ENCODE measurements at regions not wholly inside any gene's neighbourhood (a gene's known extent, or its start where the extent isn't known, plus 50 kb on each side); places are given as distances from the start of the nearest gene placed in this dataset.

DNA sequence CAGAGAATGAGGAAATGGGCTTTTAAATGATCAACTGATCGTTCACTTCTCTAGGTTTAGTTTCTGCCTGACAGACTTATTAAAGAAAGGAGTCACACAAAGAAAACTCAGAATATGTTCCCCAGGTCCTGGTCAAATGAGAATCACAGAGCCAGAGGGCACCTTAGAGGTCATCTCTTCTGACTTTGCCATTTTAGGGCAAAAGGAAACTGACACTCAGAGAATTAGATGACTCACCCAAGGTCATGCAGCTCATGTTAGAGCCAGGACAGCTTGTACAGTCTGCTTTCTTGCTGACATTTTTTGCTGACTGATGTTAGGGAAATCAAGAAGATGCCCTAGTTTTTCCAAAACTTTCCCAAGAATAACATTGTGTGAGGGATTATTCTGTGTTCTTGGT is 312.7 kb upstream of the SP8 start:
- H3K4me2 ChIP-seq (ENCODE audit: insufficient read depth, low read length, poor library complexity, severe bottlenecking), result no peak overlapping the region
- H3K4me3 ChIP-seq (ENCODE audit: low read length in 2 of 2), result no peak overlapping the region
- H2AK5ac ChIP-seq (ENCODE audit: low read depth, low read length), result no peak overlapping the region
- no peak overlapping the region for H3K23ac ChIP-seq (ENCODE audit: low read depth, low read length, poor library complexity)
- no peaks in the 10 kb centered on the region for H3K27me3 ChIP-seq (ENCODE audit: control insufficient read depth in 3 of 3, insufficient read depth in 3 of 3, low read depth in 1 of 3, low read length in 3 of 3)
- no peak overlapping the region for H3K18ac ChIP-seq (ENCODE audit: low read length)
- H3K9ac ChIP-seq (ENCODE audit: low read depth, low read length, poor library complexity), result no peak overlapping the region
- no peak overlapping the region for H2BK120ac ChIP-seq (ENCODE audit: low read depth, low read length)
- no peak overlapping the region for H3K14ac ChIP-seq (ENCODE audit: low read length)
- no CpG with 5 or more reads among the region's 1 CpG for WGBS, 2 donors (ENCODE audit: extremely low coverage in 2 of 2, insufficient read length in 2 of 2, insufficient replicate concordance in 1 of 2)
- H3K9me3 ChIP-seq (replicated peaks in 1 of 2; ENCODE audit: control insufficient read depth in 2 of 2, insufficient read depth in 1 of 2, low read depth in 1 of 2, low read length in 2 of 2), result no peaks in the 10 kb centered on the region
- no peaks in the 10 kb centered on the region for H3K36me3 ChIP-seq (replicated peaks in 1 of 2; ENCODE audit: control insufficient read depth in 2 of 2, insufficient read depth in 2 of 2, low read length in 2 of 2)
- H2BK12ac ChIP-seq (ENCODE audit: low read length), result no peak overlapping the region
- H3K79me1 ChIP-seq (ENCODE audit: low read depth, low read length), result no peaks in the 10 kb centered on the region
- DNase-seq (ENCODE audit: low spot score), result no peak
- no peak overlapping the region for H3K4ac ChIP-seq (ENCODE audit: low read length)
- no peak overlapping the region for H2BK15ac ChIP-seq (ENCODE audit: low read length)
- no peak overlapping the region for H4K8ac ChIP-seq (ENCODE audit: low read depth, low read length)
- no peak overlapping the region for H4K91ac ChIP-seq (ENCODE audit: low read depth, low read length, poor library complexity)
- no peak overlapping the region for H2AFZ ChIP-seq (ENCODE audit: low read length)
- peaks cover 0 to 1% of the 10 kb centered on the region in 2 donors for H3K4me1 ChIP-seq (ENCODE audit: control insufficient read depth in 2 of 2, insufficient read depth in 1 of 2, low read depth in 1 of 2, low read length in 2 of 2)
- H3K27ac ChIP-seq (replicated peaks; ENCODE audit: low read length), result no peak overlapping the region
- no peak overlapping the region for H2BK5ac ChIP-seq (ENCODE audit: low read length)

DNA sequence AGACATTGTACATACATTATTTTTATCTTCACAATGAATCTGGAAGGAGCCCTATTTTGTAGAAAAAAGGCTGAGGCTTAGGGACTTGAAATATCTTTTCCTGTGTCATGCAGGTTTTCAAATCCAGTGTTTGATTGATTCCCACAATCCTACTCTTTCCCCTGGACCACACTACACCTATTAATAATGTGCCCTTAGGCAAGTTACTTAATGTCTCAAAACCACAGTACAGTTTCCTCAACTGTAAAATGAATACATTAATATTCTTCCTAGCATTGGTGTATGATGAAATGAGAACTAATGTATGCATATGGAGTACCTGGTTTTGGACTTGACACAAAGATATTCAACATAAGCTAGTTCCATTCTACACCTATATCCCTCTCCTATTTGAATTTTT is 313.3 kb upstream of the SP8 start:
- H2BK12ac ChIP-seq (ENCODE audit: low read length), result no peak overlapping the region
- no peak overlapping the region for H2BK120ac ChIP-seq (ENCODE audit: low read depth, low read length)
- no peak overlapping the region for H3K4me3 ChIP-seq (ENCODE audit: low read length in 2 of 2)
- no peak overlapping the region for H3K9ac ChIP-seq (ENCODE audit: low read depth, low read length, poor library complexity)
- no peak overlapping the region for H2AFZ ChIP-seq (ENCODE audit: low read length)
- no peaks in the 10 kb centered on the region for H3K36me3 ChIP-seq (replicated peaks in 1 of 2; ENCODE audit: control insufficient read depth in 2 of 2, insufficient read depth in 2 of 2, low read length in 2 of 2)
- no peak overlapping the region for H3K4me2 ChIP-seq (ENCODE audit: insufficient read depth, low read length, poor library complexity, severe bottlenecking)
- H4K8ac ChIP-seq (ENCODE audit: low read depth, low read length), result no peak overlapping the region
- no peak overlapping the region for H2BK15ac ChIP-seq (ENCODE audit: low read length)
- no peak overlapping the region for H2BK5ac ChIP-seq (ENCODE audit: low read length)
- no peak overlapping the region for H3K14ac ChIP-seq (ENCODE audit: low read length)
- no peak overlapping the region for H2AK5ac ChIP-seq (ENCODE audit: low read depth, low read length)
- no peak overlapping the region for H3K27ac ChIP-seq (replicated peaks; ENCODE audit: low read length)
- no peaks in the 10 kb centered on the region for H3K9me3 ChIP-seq (replicated peaks in 1 of 2; ENCODE audit: control insufficient read depth in 2 of 2, insufficient read depth in 1 of 2, low read depth in 1 of 2, low read length in 2 of 2)
- H3K79me1 ChIP-seq (ENCODE audit: low read depth, low read length), result no peaks in the 10 kb centered on the region
- H3K18ac ChIP-seq (ENCODE audit: low read length), result no peak overlapping the region
- no peaks in the 10 kb centered on the region for H3K27me3 ChIP-seq (ENCODE audit: control insufficient read depth in 3 of 3, insufficient read depth in 3 of 3, low read depth in 1 of 3, low read length in 3 of 3)
- H3K23ac ChIP-seq (ENCODE audit: low read depth, low read length, poor library complexity), result no peak overlapping the region
- DNase-seq (ENCODE audit: low spot score), result no peak
- H3K4ac ChIP-seq (ENCODE audit: low read length), result no peak overlapping the region
- H3K4me1 ChIP-seq (ENCODE audit: control insufficient read depth in 2 of 2, insufficient read depth in 1 of 2, low read depth in 1 of 2, low read length in 2 of 2), result no peaks in the 10 kb centered on the region
- H4K91ac ChIP-seq (ENCODE audit: low read depth, low read length, poor library complexity), result no peak overlapping the region

DNA sequence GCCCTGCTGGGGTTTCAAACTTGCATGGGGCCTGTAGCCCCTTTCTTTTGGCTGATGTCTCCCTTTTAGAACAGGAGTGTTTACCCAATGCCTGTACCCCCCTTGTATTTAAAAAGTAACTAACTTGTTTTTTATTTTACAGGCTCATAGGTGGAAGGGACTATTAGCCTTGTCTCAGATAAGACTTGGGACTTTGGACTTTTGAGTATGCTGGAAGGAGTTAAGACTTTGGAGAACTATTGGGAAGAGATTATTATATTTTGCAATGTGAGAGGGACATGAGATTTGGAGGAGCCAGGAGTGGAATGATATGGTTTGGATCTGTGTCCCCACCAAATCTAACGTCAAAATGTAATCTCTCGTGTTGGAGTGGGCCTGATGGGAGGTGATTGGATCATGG is 314.9 kb upstream of the SP8 start:
- Histone ChIP-seq H3K23ac (ENCODE audit: low read depth, low read length, poor library complexity) (no peak overlapping the region), H3K79me1 (ENCODE audit: low read depth, low read length) (no peaks in the 10 kb centered on the region), H3K36me3 (replicated peaks in 1 of 2; ENCODE audit: control insufficient read depth in 2 of 2, insufficient read depth in 2 of 2, low read length in 2 of 2) (no peaks in the 10 kb centered on the region), H3K14ac (ENCODE audit: low read length) (no peak overlapping the region), H4K8ac (ENCODE audit: low read depth, low read length) (no peak overlapping the region), H2AK5ac (ENCODE audit: low read depth, low read length) (no peak overlapping the region), H2BK5ac (ENCODE audit: low read length) (no peak overlapping the region), H3K18ac (ENCODE audit: low read length) (no peak overlapping the region), H3K9me3 (replicated peaks in 1 of 2; ENCODE audit: control insufficient read depth in 2 of 2, insufficient read depth in 1 of 2, low read depth in 1 of 2, low read length in 2 of 2) (no peaks in the 10 kb centered on the region), H3K4me2 (ENCODE audit: insufficient read depth, low read length, poor library complexity, severe bottlenecking) (no peak overlapping the region), H2BK120ac (ENCODE audit: low read depth, low read length) (no peak overlapping the region), H2AFZ (ENCODE audit: low read length) (no peak overlapping the region), H3K4me1 (ENCODE audit: control insufficient read depth in 2 of 2, insufficient read depth in 1 of 2, low read depth in 1 of 2, low read length in 2 of 2) (no peaks in the 10 kb centered on the region), H3K27me3 (ENCODE audit: control insufficient read depth in 3 of 3, insufficient read depth in 3 of 3, low read depth in 1 of 3, low read length in 3 of 3) (no peaks in the 10 kb centered on the region), H3K9ac (ENCODE audit: low read depth, low read length, poor library complexity) (no peak overlapping the region), H3K4ac (ENCODE audit: low read length) (no peak overlapping the region), H2BK15ac (ENCODE audit: low read length) (no peak overlapping the region), H3K27ac (replicated peaks; ENCODE audit: low read length) (no peak overlapping the region), H3K4me3 (ENCODE audit: low read length in 2 of 2) (no peak overlapping the region), H2BK12ac (ENCODE audit: low read length) (no peak overlapping the region), H4K91ac (ENCODE audit: low read depth, low read length, poor library complexity) (no peak overlapping the region)
- WGBS, 2 donors (ENCODE audit: extremely low coverage in 2 of 2, insufficient read length in 2 of 2, insufficient replicate concordance in 1 of 2), result no CpG with 5 or more reads among the region's 2 CpGs
- no peak for DNase-seq (ENCODE audit: low spot score)

DNA sequence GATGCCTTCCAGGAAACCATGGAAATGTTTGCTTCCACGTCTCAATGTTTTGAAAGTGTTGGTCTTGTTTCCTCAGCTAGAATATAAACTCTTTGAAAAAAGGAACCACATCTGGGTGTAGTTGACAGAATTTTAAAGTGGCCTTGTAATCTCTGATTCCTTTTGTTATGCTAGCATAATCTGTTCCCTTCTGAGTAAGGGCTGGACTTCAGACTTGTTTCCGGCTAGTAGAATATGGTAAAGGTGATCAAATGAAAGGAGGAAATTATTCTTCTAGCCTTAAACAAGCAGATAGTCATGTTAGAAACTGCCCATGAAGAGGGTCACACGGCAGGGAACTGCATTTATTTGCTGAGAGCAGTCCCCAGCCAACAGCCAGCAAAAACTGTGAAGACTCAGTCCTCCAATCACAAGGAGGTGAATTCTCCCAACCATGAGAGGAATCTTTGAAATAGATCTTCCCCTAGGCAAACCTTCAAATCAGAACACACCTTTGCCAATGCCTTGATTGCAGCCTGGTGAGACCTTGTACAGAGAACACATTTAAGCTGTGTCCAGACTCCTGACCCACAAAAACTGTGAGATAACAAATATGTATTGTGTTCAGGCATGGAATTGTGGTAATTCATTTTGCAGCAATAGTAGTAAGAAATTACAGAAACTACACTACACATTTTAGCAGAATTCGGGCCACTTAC is 316.9 kb upstream of the SP8 start:
- WGBS, 2 donors (ENCODE audit: extremely low coverage in 2 of 2, insufficient read length in 2 of 2, insufficient replicate concordance in 1 of 2), result no CpG with 5 or more reads among the region's 4 CpGs
- Histone ChIP-seq H3K14ac (ENCODE audit: low read length) (no peak overlapping the region), H3K9ac (ENCODE audit: low read depth, low read length, poor library complexity) (no peak overlapping the region), H2BK12ac (ENCODE audit: low read length) (no peak overlapping the region), H3K23ac (ENCODE audit: low read depth, low read length, poor library complexity) (no peak overlapping the region), H3K4me3 (ENCODE audit: low read length in 2 of 2) (no peak overlapping the region), H3K79me1 (ENCODE audit: low read depth, low read length) (no peaks in the 10 kb centered on the region), H3K27ac (replicated peaks; ENCODE audit: low read length) (no peak overlapping the region), H3K27me3 (ENCODE audit: control insufficient read depth in 3 of 3, insufficient read depth in 3 of 3, low read depth in 1 of 3, low read length in 3 of 3) (no peaks in the 10 kb centered on the region), H2BK15ac (ENCODE audit: low read length) (no peak overlapping the region), H2AK5ac (ENCODE audit: low read depth, low read length) (no peak overlapping the region), H3K9me3 (replicated peaks in 1 of 2; ENCODE audit: control insufficient read depth in 2 of 2, insufficient read depth in 1 of 2, low read depth in 1 of 2, low read length in 2 of 2) (no peaks in the 10 kb centered on the region), H2BK120ac (ENCODE audit: low read depth, low read length) (no peak overlapping the region), H3K36me3 (replicated peaks in 1 of 2; ENCODE audit: control insufficient read depth in 2 of 2, insufficient read depth in 2 of 2, low read length in 2 of 2) (no peaks in the 10 kb centered on the region), H3K4me2 (ENCODE audit: insufficient read depth, low read length, poor library complexity, severe bottlenecking) (no peak overlapping the region), H3K18ac (ENCODE audit: low read length) (no peak overlapping the region), H4K91ac (ENCODE audit: low read depth, low read length, poor library complexity) (no peak overlapping the region), H4K8ac (ENCODE audit: low read depth, low read length) (no peak overlapping the region), H2AFZ (ENCODE audit: low read length) (no peak overlapping the region), H3K4me1 (ENCODE audit: control insufficient read depth in 2 of 2, insufficient read depth in 1 of 2, low read depth in 1 of 2, low read length in 2 of 2) (no peaks in the 10 kb centered on the region), H3K4ac (ENCODE audit: low read length) (no peak overlapping the region), H2BK5ac (ENCODE audit: low read length) (no peak overlapping the region)
- DNase-seq (ENCODE audit: low spot score), result no peak
